ENCODE measurements at regions not wholly inside any gene's neighbourhood (a gene's known extent, or its start where the extent isn't known, plus 50 kb on each side); places are given as distances from the start of the nearest gene placed in this dataset.
"Not testable (repeated sequence)": the region's sequence is repeated elsewhere in the genome, so short reads cannot be mapped to it uniquely, and the experiment has no call there.

DNA sequence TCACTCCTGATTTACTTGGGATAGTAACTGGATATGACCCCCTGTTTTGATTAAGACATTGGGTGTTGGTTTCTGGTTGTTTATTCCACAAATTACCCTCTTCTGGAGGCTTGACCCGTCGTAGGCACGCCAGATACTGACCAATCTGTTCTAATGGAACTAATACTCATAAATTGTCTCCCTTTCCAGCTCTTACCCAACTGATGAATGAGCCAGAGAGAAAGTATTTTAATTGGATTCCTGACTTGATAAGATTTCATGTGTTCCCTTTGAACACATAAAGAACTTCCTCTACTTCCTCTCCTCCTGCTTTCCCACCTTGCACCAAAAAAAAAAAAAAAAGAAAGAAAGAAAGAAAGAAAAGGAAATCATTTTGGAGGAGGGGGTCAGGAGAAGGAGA, 340.9 kb downstream of the PCNX1 start:
- no peaks in the 10 kb centered on the region for H3K27me3 ChIP-seq (ENCODE audit: insufficient read depth, low read length)
- peaks cover 15% of the 10 kb centered on the region for H3K9me3 Mint-ChIP-seq (ENCODE audit: unreplicated experiment)
- H2AFZ ChIP-seq (ENCODE audit: low read depth, low read length): no peak overlapping the region
- no peak overlapping the region for H3K4me2 ChIP-seq (ENCODE audit: low read length)
- no peak overlapping the region for H3K27ac Mint-ChIP-seq (ENCODE audit: unreplicated experiment)
- no peak for FAIRE-seq
- H3K9me3 ChIP-seq (ENCODE audit: insufficient read depth, low read depth, low read length): no peaks in the 10 kb centered on the region
- H3K36me3 ChIP-seq (ENCODE audit: insufficient read depth, low read length): no peaks in the 10 kb centered on the region
- DNase-seq (ENCODE audit: low read depth): peak; percentile 78
- TF ChIP-seq EZH2 (IDR thresholded peaks at IDR 0.05; ENCODE audit: insufficient read depth, low read length): no peak
- TF ChIP-seq, protein P1, sequence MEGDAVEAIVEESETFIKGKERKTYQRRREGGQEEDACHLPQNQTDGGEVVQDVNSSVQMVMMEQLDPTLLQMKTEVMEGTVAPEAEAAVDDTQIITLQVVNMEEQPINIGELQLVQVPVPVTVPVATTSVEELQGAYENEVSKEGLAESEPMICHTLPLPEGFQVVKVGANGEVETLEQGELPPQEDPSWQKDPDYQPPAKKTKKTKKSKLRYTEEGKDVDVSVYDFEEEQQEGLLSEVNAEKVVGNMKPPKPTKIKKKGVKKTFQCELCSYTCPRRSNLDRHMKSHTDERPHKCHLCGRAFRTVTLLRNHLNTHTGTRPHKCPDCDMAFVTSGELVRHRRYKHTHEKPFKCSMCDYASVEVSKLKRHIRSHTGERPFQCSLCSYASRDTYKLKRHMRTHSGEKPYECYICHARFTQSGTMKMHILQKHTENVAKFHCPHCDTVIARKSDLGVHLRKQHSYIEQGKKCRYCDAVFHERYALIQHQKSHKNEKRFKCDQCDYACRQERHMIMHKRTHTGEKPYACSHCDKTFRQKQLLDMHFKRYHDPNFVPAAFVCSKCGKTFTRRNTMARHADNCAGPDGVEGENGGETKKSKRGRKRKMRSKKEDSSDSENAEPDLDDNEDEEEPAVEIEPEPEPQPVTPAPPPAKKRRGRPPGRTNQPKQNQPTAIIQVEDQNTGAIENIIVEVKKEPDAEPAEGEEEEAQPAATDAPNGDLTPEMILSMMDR (IDR thresholded peaks at IDR 0.05; ENCODE audit: insufficient read depth, low read depth, low read length): no peak
- H3K4me3 Mint-ChIP-seq (ENCODE audit: unreplicated experiment): no peak overlapping the region
- no peaks in the 10 kb centered on the region for H3K79me2 ChIP-seq (ENCODE audit: insufficient read depth, low read length)
- H3K4me3 ChIP-seq (ENCODE audit: insufficient read depth, low read depth, low read length): no peak overlapping the region
- no peak overlapping the region for H3K27ac ChIP-seq (ENCODE audit: low read depth, low read length)
- no peaks in the 10 kb centered on the region for H3K36me3 Mint-ChIP-seq (ENCODE audit: low read depth, unreplicated experiment)
- H3K27me3 Mint-ChIP-seq (ENCODE audit: low read depth, unreplicated experiment): peaks cover 3% of the 10 kb centered on the region
- no peaks in the 10 kb centered on the region for H4K20me1 ChIP-seq (ENCODE audit: insufficient read depth, low read length)
- H3K4me1 ChIP-seq (ENCODE audit: insufficient read depth, low read length): no peaks in the 10 kb centered on the region
- no peaks in the 10 kb centered on the region for H3K4me1 Mint-ChIP-seq (ENCODE audit: low read depth, unreplicated experiment)
- no peak overlapping the region for H3K9ac ChIP-seq (ENCODE audit: low read length)

GRCh38 chr14:71250347-71250746, 343.1 kb downstream of the PCNX1 start:
- H3K27me3 Mint-ChIP-seq (ENCODE audit: low read depth, unreplicated experiment): no peaks in the 10 kb centered on the region
- no peak for FAIRE-seq
- H3K4me3 ChIP-seq (ENCODE audit: insufficient read depth, low read depth, low read length): no peak overlapping the region

DNA sequence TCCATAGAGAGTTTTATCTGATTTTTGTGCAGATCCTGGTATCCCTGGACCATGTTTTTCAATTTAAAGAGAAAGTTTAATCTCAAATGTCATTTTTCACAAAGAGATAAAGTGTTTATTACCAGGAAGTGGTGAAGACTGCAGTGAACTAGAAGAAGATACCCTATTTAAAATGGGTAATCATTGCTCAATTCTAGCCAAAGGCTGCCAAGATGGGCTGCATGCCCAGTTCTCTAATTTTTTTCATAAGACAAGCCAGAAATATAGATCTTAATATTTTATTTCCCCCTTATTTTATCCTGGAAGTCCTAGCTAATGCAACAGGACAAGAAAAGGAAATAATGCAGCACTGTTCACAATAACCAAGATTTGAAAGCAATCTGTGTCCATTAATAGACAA, 343.5 kb downstream of the PCNX1 start:
- H3K9me3 Mint-ChIP-seq (ENCODE audit: unreplicated experiment): peaks cover 15% of the 10 kb centered on the region
- no peak overlapping the region for H3K27ac ChIP-seq (ENCODE audit: low read depth, low read length)
- no peak overlapping the region for H3K4me3 Mint-ChIP-seq (ENCODE audit: unreplicated experiment)
- H3K9ac ChIP-seq (ENCODE audit: low read length): no peak overlapping the region
- no peak overlapping the region for H3K4me2 ChIP-seq (ENCODE audit: low read length)
- H3K9me3 ChIP-seq (ENCODE audit: insufficient read depth, low read depth, low read length): no peaks in the 10 kb centered on the region
- H3K36me3 ChIP-seq (ENCODE audit: insufficient read depth, low read length): no peaks in the 10 kb centered on the region
- H4K20me1 ChIP-seq (ENCODE audit: insufficient read depth, low read length): no peaks in the 10 kb centered on the region
- H3K79me2 ChIP-seq (ENCODE audit: insufficient read depth, low read length): no peaks in the 10 kb centered on the region
- DNase-seq (ENCODE audit: low read depth) (no peak), FAIRE-seq (no peak)
- no peaks in the 10 kb centered on the region for H3K27me3 Mint-ChIP-seq (ENCODE audit: low read depth, unreplicated experiment)
- no peak overlapping the region for H3K27ac Mint-ChIP-seq (ENCODE audit: unreplicated experiment)
- TF ChIP-seq EZH2 (IDR thresholded peaks at IDR 0.05; ENCODE audit: insufficient read depth, low read length): no peak
- TF ChIP-seq, protein P1 (IDR thresholded peaks at IDR 0.05; ENCODE audit: insufficient read depth, low read depth, low read length): no peak
- no peaks in the 10 kb centered on the region for H3K36me3 Mint-ChIP-seq (ENCODE audit: low read depth, unreplicated experiment)
- no peaks in the 10 kb centered on the region for H3K27me3 ChIP-seq (ENCODE audit: insufficient read depth, low read length)
- H3K4me1 Mint-ChIP-seq (ENCODE audit: low read depth, unreplicated experiment): no peaks in the 10 kb centered on the region
- no peaks in the 10 kb centered on the region for H3K4me1 ChIP-seq (ENCODE audit: insufficient read depth, low read length)
- H3K4me3 ChIP-seq (ENCODE audit: insufficient read depth, low read depth, low read length): no peak overlapping the region
- H2AFZ ChIP-seq (ENCODE audit: low read depth, low read length): no peak overlapping the region

More at GRCh38 chr14:71250347-71250746, 343.1 kb downstream of the PCNX1 start:
- no peaks in the 10 kb centered on the region for H3K9me3 ChIP-seq (ENCODE audit: insufficient read depth, low read depth, low read length)
- no peak overlapping the region for H3K9ac ChIP-seq (ENCODE audit: low read length)
- no peaks in the 10 kb centered on the region for H4K20me1 ChIP-seq (ENCODE audit: insufficient read depth, low read length)
- H3K4me3 Mint-ChIP-seq (ENCODE audit: unreplicated experiment): no peak overlapping the region
- no peak for DNase-seq (ENCODE audit: low read depth)
- H2AFZ ChIP-seq (ENCODE audit: low read depth, low read length): no peak overlapping the region
- no peaks in the 10 kb centered on the region for H3K4me1 ChIP-seq (ENCODE audit: insufficient read depth, low read length)
- no peaks in the 10 kb centered on the region for H3K27me3 ChIP-seq (ENCODE audit: insufficient read depth, low read length)
- no peak overlapping the region for H3K4me2 ChIP-seq (ENCODE audit: low read length)
- no peaks in the 10 kb centered on the region for H3K36me3 Mint-ChIP-seq (ENCODE audit: low read depth, unreplicated experiment)
- no peak overlapping the region for H3K27ac Mint-ChIP-seq (ENCODE audit: unreplicated experiment)
- H3K36me3 ChIP-seq (ENCODE audit: insufficient read depth, low read length): no peaks in the 10 kb centered on the region
- TF ChIP-seq, protein P1 (IDR thresholded peaks at IDR 0.05; ENCODE audit: insufficient read depth, low read depth, low read length): no peak
- TF ChIP-seq EZH2 (IDR thresholded peaks at IDR 0.05; ENCODE audit: insufficient read depth, low read length): no peak
- no peaks in the 10 kb centered on the region for H3K4me1 Mint-ChIP-seq (ENCODE audit: low read depth, unreplicated experiment)
- no peaks in the 10 kb centered on the region for H3K79me2 ChIP-seq (ENCODE audit: insufficient read depth, low read length)
- H3K27ac ChIP-seq (ENCODE audit: low read depth, low read length): no peak overlapping the region
- peaks cover 15% of the 10 kb centered on the region for H3K9me3 Mint-ChIP-seq (ENCODE audit: unreplicated experiment)

GRCh38 chr14:71254091-71254719, 346.9 kb downstream of the PCNX1 start:
- not testable (repeated sequence) for H3K9ac ChIP-seq (ENCODE audit: low read length); H3K4me1 Mint-ChIP-seq (ENCODE audit: low read depth, unreplicated experiment); H3K79me2 ChIP-seq (ENCODE audit: insufficient read depth, low read length); FAIRE-seq; H3K36me3 Mint-ChIP-seq (ENCODE audit: low read depth, unreplicated experiment); H3K4me3 ChIP-seq (ENCODE audit: insufficient read depth, low read depth, low read length); H3K4me3 Mint-ChIP-seq (ENCODE audit: unreplicated experiment); H3K36me3 ChIP-seq (ENCODE audit: insufficient read depth, low read length); H4K20me1 ChIP-seq (ENCODE audit: insufficient read depth, low read length); H3K4me2 ChIP-seq (ENCODE audit: low read length); H2AFZ ChIP-seq (ENCODE audit: low read depth, low read length); H3K27ac Mint-ChIP-seq (ENCODE audit: unreplicated experiment); H3K4me1 ChIP-seq (ENCODE audit: insufficient read depth, low read length); H3K9me3 ChIP-seq (ENCODE audit: insufficient read depth, low read depth, low read length); H3K27me3 Mint-ChIP-seq (ENCODE audit: low read depth, unreplicated experiment); DNase-seq (ENCODE audit: low read depth); H3K27ac ChIP-seq (ENCODE audit: low read depth, low read length); H3K27me3 ChIP-seq (ENCODE audit: insufficient read depth, low read length)
- peaks cover 10% of the 10 kb centered on the region for H3K9me3 Mint-ChIP-seq (ENCODE audit: unreplicated experiment)
